Heart right ventricle (tissue), 16 donors: ENCODE measurements at regions not wholly inside any gene's neighbourhood (a gene's known extent, or its start where the extent isn't known, plus 50 kb on each side); places are given as distances from the start of the nearest gene placed in this dataset.

Experiments
- ATAC-seq, 8 donors: fragments of 200-7000 bp; cut with Tn5 transposase; one replicate each; pipeline ENCODE4 v1.9.1; 2020; ENCODE audit warnings: mild to moderate bottlenecking in 8 of 8, moderate library complexity in 8 of 8, moderate number of reproducible peaks in 1 of 8
- DNase-seq, 2 donors: peaks; one replicate each; pipeline ENCODE4 v3.0.0-alpha.2; 2020
- H3K27ac ChIP-seq, 10 donors: fragments of 200-600 bp; sonication (generic) in 2 of 10; one replicate each; pipeline versions ENCODE4 v1.5.0 to v1.8.0; 2020 to 2022; ENCODE audit warnings: mild to moderate bottlenecking in 3 of 10
- H3K27me3 ChIP-seq, 7 donors: fragments of 200-600 bp; one replicate each; pipeline ENCODE4 v1.8.0; 2021 to 2022; ENCODE audit warnings: mild to moderate bottlenecking in 2 of 7
- H3K36me3 ChIP-seq, 9 donors: fragments of 200-600 bp; sonication (generic) in 1 of 9; one replicate each; pipeline versions ENCODE4 v1.5.0 to v1.8.0; 2020 to 2022; ENCODE audit warnings: mild to moderate bottlenecking in 2 of 9
- H3K4me1 ChIP-seq, 9 donors: fragments of 200-600 bp; sonication (generic) in 1 of 9; one replicate each; pipeline versions ENCODE4 v1.5.0 to v1.8.0; 2020 to 2022; ENCODE audit warnings: mild to moderate bottlenecking in 4 of 9
- H3K4me3 ChIP-seq, 10 donors: fragments of 200-600 bp; sonication (generic) in 2 of 10; one replicate each; pipeline versions ENCODE4 v1.5.0 to v1.8.0; 2020 to 2022; ENCODE audit warnings: mild to moderate bottlenecking in 7 of 10, moderate library complexity in 2 of 10
- H3K9me3 ChIP-seq, 11 donors: fragments of 200-600 bp in 10 of 11; sonication (generic) in 2 of 11; one replicate each; pipeline versions ENCODE4 v1.5.0 to v1.8.0; 2013 to 2022; ENCODE audit warnings: mild to moderate bottlenecking in 2 of 11, control low read depth in 1 of 11, moderate library complexity in 1 of 11
- CTCF ChIP-seq, 9 donors: fragments of 200-600 bp; sonication (generic) in 2 of 9; IDR thresholded peaks; one replicate each; pipeline versions ENCODE4 v1.5.0 to v1.8.0; 2021 to 2022; ENCODE audit warnings: antibody characterized with exemption in 9 of 9, mild to moderate bottlenecking in 5 of 9, moderate library complexity in 1 of 9
- WGBS, 2 donors: extraction: QIAGEN DNeasy Blood & Tissue Kit; methylation state at CpG; one replicate each; pipeline ENCODE4 v1.1.7; 2013; ENCODE audit warnings: inconsistent platforms in 1 of 2; 5-methylcytosine and 5-hydroxymethylcytosine counted together
- intact Hi-C, 10 donors: fragments of 100-400 bp; cut with DNase I; formaldehyde crosslinking; loops; one replicate each; pipeline versions ENCODE4 v1.11.1 to v1.14.2; 2022
- donor health status: Arrhythmogenic right ventricular cardiomyopathy.
- donor health status: ischemic (EF 13 %, LVEDD 7.1; RV severe dilation, severe dysfunction).
- donor health status: healthy with polysubstance abuse.
- donor health status: DM: no; HTN: yes; CAD: no.
- donor health status: DM: no; HTN: no; CAD: no.
- donor health status: ischemic (EF 25% LVEDD 6.9; RV normal size, moderate dysfunction).
- donor health status: ischemic (EF 25% LVEDD 5.7; RV mildly dilated, moderate dysfunction).
- donor health status: healthy.
- donor health status: DM: yes; HTN: yes; CAD: no.
- donor health status: Ischemic cardiomyopathy.
- donor health status: ischemic (EF 35%, LVEDD 5.7; RV mildly dilated, moderate dysfunction).
- donor health status: nonischemic (EF 11% LVEDD 7.7; RV severe dilation, severe dysfunction).
- donor health status: DM: yes; HTN: yes; CAD: no.
- donor health status: PGD.
- donor health status: ischemic (EF 29% LVEDD 5.4; RV normal size, mild dysfunction).
- donor health status: nonischemic (EF 23%, LVEDD 6.1; RV moderate dilation, normal function).

GRCh38 chr11:42145311-42145710 is 685.9 kb upstream of the LRRC4C start:
- H3K36me3 ChIP-seq = no peaks in the 10 kb centered on the region
- no peaks in the 10 kb centered on the region for H3K4me1 ChIP-seq
- ATAC-seq (no peak), DNase-seq (no peak)
- TF ChIP-seq CTCF (IDR thresholded peaks at IDR 0.05) = no peak
- no peaks in the 10 kb centered on the region for H3K27me3 ChIP-seq
- no peak overlapping the region for H3K4me3 ChIP-seq
- no peak overlapping the region for H3K27ac ChIP-seq
- intact Hi-C loops = no loop called here
- H3K9me3 ChIP-seq = peaks cover 0 to 40% (median 7%) of the 10 kb centered on the region in 11 donors

- Histone ChIP-seq H3K4me3 (no peak overlapping the region), H3K27me3 (no peaks in the 10 kb centered on the region), H3K4me1 (no peaks in the 10 kb centered on the region), H3K9me3 (peaks cover 0 to 41% (median 0%) of the 10 kb centered on the region in 11 donors), H3K27ac (no peak overlapping the region), H3K36me3 (no peaks in the 10 kb centered on the region)
- TF ChIP-seq CTCF (IDR thresholded peaks at IDR 0.05) = no peak
- intact Hi-C loops = no loop called here
- WGBS, 2 donors = 76 to 79% methylated on average over 1 of the region's 1 CpG
- ATAC-seq (no peak), DNase-seq (no peak)
These were observed 702.4 kb upstream of the LRRC4C start for GRCh38 chr11:42161886-42162285.

GRCh38 chr11:42169191-42169590 is 709.7 kb upstream of the LRRC4C start:
- WGBS, 2 donors = 77 to 86% methylated on average over 2 of the region's 2 CpGs
- intact Hi-C loops = no loop called here
- no peak for TF ChIP-seq CTCF (IDR thresholded peaks at IDR 0.05)
- ATAC-seq (no peak), DNase-seq (no peak)
- Histone ChIP-seq H3K27me3 (no peaks in the 10 kb centered on the region), H3K4me3 (no peak overlapping the region), H3K4me1 (no peaks in the 10 kb centered on the region), H3K36me3 (no peaks in the 10 kb centered on the region), H3K9me3 (peaks cover 0 to 13% (median 0%) of the 10 kb centered on the region in 11 donors), H3K27ac (no peak overlapping the region)

- Histone ChIP-seq H3K27ac (no peak overlapping the region), H3K4me1 (no peaks in the 10 kb centered on the region), H3K4me3 (no peak overlapping the region), H3K36me3 (no peaks in the 10 kb centered on the region), H3K9me3 (peaks cover 0 to 13% (median 0%) of the 10 kb centered on the region in 11 donors), H3K27me3 (no peaks in the 10 kb centered on the region)
- intact Hi-C loops = no loop called here
- 27 to 30% methylated on average over 1 of the region's 1 CpG for WGBS, 2 donors
- no peak for DNase-seq
- ATAC-seq = no peak
- TF ChIP-seq CTCF (IDR thresholded peaks at IDR 0.05) = no peak
These were observed 711.1 kb upstream of the LRRC4C start for GRCh38 chr11:42170601-42171000.

GRCh38 chr11:42171046-42171445 is 711.6 kb upstream of the LRRC4C start:
- H3K9me3 ChIP-seq = peaks cover 0 to 9% (median 0%) of the 10 kb centered on the region in 11 donors
- no peak overlapping the region for H3K4me3 ChIP-seq
- no peaks in the 10 kb centered on the region for H3K36me3 ChIP-seq
- no peaks in the 10 kb centered on the region for H3K4me1 ChIP-seq
- TF ChIP-seq CTCF (IDR thresholded peaks at IDR 0.05) = no peak
- intact Hi-C loops = no loop called here
- H3K27ac ChIP-seq = no peak overlapping the region
- DNase-seq = no peak
- no peak for ATAC-seq
- 22 to 40% methylated on average over 1 of the region's 1 CpG for WGBS, 2 donors
- no peaks in the 10 kb centered on the region for H3K27me3 ChIP-seq
